GF-D8 (cell line): ENCODE measurements at regions not wholly inside any gene's neighbourhood (a gene's known extent, or its start where the extent isn't known, plus 50 kb on each side); places are given as distances from the start of the nearest gene placed in this dataset.
"Not testable (repeated sequence)": the region's sequence is repeated elsewhere in the genome, so short reads cannot be mapped to it uniquely, and the experiment has no call there.

ENCODE experiments used
- DNase-seq: peaks from one replicate; lab custom pipeline; 2025; lab: John Stamatoyannopoulos, UW

GRCh38 chr13:75178436-75178835 lies 303.5 kb downstream of the TBC1D4 start:
- no peak for DNase-seq

GRCh38 chr13:75175575-75175974 lies 306.4 kb downstream of the TBC1D4 start:
- DNase-seq: no peak

GRCh38 chr13:75175097-75175496 lies 306.9 kb downstream of the TBC1D4 start:
- not testable (repeated sequence) for DNase-seq

- no peak for DNase-seq
Measured at GRCh38 chr13:75174481-75174880, 307.5 kb downstream of the TBC1D4 start.

- DNase-seq: no peak
Measured at GRCh38 chr13:75173457-75174356, 308.3 kb downstream of the TBC1D4 start.

GRCh38 chr13:75170311-75170710 lies 311.7 kb downstream of the TBC1D4 start:
- DNase-seq: no peak

- no peak for DNase-seq
Measured at GRCh38 chr13:75165543-75166230, 316.3 kb downstream of the TBC1D4 start.

- DNase-seq: no peak
Measured at GRCh38 chr13:75161804-75162203, 320.2 kb downstream of the TBC1D4 start.

GRCh38 chr13:75160984-75161383 lies 321.0 kb downstream of the TBC1D4 start:
- no peak for DNase-seq

- DNase-seq: no peak
Measured at GRCh38 chr13:75154331-75154730, 327.6 kb downstream of the TBC1D4 start.

GRCh38 chr13:75153834-75154233 lies 328.1 kb downstream of the TBC1D4 start:
- DNase-seq: peak; percentile 36

- no peak for DNase-seq
Measured at GRCh38 chr13:75153386-75153785, 328.6 kb downstream of the TBC1D4 start.

GRCh38 chr13:75151081-75151643 lies 330.8 kb downstream of the TBC1D4 start:
- DNase-seq: no peak

- no peak for DNase-seq
Measured at GRCh38 chr13:75149776-75150175, 332.2 kb downstream of the TBC1D4 start.

- DNase-seq: no peak
Measured at GRCh38 chr13:75147946-75148345, 334.0 kb downstream of the TBC1D4 start.

GRCh38 chr13:75146436-75146835 lies 335.5 kb downstream of the TBC1D4 start:
- no peak for DNase-seq

GRCh38 chr13:75145927-75146326 lies 336.0 kb downstream of the TBC1D4 start:
- DNase-seq: no peak

GRCh38 chr13:75139291-75139690 lies 342.7 kb downstream of the TBC1D4 start:
- DNase-seq: no peak

GRCh38 chr13:75137911-75138571 lies 343.9 kb downstream of the TBC1D4 start:
- DNase-seq: no peak

- peak; percentile 20 for DNase-seq
Measured at GRCh38 chr13:75136151-75136550, 345.8 kb downstream of the TBC1D4 start.

- no peak for DNase-seq
Measured at GRCh38 chr13:75135325-75135825, 346.6 kb downstream of the TBC1D4 start.
